HG02798 (cell line): ENCODE measurements at regions not wholly inside any gene's neighbourhood (a gene's known extent, or its start where the extent isn't known, plus 50 kb on each side); places are given as distances from the start of the nearest gene placed in this dataset.

ENCODE experiments used
- ATAC-seq: cut with Tn5 transposase; IDR thresholded peaks from one replicate; pipeline ENCODE4 v1.9.1; 2021; ENCODE audit warnings: mild to moderate bottlenecking; ENCODE audit not compliant: unreplicated experiment, poor library complexity

DNA sequence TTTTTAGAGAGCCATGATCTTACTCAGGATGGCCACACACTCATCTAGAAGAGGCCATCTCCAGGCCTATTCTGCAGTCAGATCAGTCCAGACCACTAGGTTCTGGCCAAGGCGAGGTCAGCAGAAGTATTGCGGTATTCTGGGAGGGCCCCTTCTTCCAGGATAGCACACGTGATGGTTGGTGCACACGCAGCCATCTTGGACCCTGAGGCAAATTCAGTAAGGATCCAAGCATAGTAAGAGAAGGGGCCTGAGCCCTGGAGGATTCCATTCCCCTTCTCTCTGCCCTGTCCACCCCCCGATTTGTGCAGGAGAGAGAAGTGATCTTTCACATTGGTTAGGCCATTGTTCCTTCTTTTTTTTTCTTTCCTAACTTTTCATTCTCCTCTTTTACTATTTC is 957.9 kb downstream of the BRD1 start:
- no peak for ATAC-seq

- ATAC-seq, result no peak
Observed at GRCh38 chr22:48869161-48869560, 958.5 kb downstream of the BRD1 start.

DNA sequence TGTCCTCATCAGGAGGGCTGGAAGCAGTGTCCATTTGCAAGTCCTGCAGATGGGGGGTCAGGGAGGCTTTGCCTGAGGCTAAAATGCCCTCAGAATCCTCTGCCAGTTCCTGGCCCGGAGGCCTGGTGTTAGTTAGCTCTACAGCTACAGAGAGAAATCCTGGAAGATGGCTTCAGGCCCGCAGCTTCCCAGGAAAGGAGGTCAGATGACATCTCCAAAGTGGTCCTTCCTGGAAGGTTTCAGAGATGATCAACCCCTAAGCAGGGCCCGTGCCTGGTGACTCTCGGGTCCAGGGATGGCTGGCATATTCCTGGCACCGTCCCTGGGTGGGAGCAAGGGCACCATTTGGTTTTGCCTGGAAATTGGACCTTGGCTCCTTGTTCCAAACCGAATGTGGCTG is 959.1 kb downstream of the BRD1 start:
- no peak for ATAC-seq

DNA sequence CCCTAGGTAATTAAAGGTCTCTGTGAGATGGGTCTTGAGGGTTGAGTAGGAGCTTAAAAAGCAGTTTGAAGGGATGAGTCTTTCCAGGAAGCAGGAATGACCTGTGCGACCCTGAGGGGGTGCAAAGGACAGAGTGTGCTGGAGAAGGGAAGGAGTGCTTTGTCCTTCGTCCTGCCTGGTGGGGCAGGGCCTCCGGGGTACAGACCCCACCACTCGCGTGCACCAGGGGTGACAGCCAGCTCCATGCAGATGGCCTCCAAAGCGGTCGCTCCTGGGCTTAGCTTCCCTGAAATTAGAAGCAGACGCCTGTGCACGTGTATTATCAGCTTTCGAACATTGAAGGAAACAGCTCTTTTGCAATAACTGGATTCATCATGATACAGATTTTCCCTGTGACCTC is 959.8 kb downstream of the BRD1 start:
- ATAC-seq, result no peak

DNA sequence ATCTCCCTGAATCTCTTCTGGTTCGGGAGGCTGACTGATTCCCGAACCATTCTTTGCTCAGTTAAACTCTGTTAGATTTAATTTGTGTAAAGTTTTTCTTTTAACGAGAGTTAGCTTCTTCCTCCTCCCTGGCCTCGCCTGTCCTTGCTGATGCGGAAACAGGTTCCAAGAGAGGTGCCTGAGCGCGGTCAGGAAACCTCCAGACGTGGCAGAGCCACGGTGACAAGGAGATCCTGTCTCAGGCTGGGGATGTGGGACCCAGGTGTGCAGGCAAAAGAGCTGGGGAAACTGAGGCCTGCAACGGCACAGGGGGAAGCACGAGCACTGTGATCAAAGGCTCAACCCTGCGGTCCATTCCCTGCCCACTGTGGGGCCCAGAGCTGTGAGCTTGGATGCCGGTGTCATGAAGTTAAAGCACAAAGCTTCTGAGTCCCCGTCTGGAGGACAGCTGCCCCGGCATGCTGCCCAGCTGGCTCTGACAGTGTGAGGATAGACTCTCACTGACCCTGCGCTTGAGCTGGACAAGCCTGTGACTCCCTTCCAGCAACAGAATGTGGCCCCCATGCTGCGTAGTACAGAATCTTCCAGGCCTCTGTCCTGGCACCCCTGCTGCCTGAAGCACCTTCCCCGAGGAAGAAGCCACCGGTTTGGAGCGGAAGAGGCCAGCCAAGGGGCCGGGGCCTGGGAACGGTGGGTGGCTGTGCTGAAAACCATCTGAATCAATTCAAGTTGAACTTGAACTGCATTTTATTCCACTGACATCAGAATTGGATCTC is 960.6 kb downstream of the BRD1 start:
- ATAC-seq, result no peak

- ATAC-seq, result no peak
Observed at GRCh38 chr22:48864748-48865147, 962.9 kb downstream of the BRD1 start.

GRCh38 chr22:48863965-48864528 is 963.6 kb downstream of the BRD1 start:
- no peak for ATAC-seq

DNA sequence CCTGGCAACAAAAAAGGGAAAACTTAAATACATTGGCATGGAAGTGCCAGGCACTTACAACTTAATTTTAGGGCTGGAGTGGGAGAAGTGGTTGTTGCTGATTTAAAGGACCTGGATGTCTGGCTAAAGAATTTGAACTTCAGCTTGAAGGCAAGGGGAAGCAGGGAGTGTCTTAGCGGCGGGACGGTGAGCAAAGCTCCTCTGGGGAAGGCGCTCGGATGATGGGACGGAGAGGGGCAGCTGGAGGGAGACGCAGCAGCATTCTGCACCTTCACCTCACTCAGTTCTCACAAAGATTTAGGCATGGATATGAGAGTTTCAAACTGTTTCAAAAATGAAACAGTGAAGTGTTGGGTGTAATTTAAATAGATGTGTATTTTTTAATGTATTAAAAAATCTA is 967.1 kb downstream of the BRD1 start:
- no peak for ATAC-seq

DNA sequence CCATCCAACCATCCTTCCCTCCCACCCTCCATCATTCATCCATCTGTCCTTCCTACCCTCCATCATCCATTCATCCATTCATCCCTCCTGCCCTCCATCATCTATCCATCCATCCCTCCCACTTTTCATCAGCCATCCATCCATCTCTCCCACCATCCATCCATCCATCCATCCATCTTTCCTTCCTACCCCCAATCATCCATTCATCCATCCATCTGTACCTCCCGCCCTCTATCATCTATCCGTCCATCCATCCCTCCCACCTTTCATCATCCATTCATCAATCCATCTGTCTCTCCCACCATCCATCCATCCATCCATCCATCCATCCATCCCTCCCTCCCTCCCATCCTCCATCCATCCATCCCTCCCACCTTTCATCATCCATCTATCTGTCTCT is 968.8 kb downstream of the BRD1 start:
- no peak for ATAC-seq

- no peak for ATAC-seq
Observed at GRCh38 chr22:48858121-48858520, 969.6 kb downstream of the BRD1 start.

GRCh38 chr22:48857202-48857805 is 970.4 kb downstream of the BRD1 start:
- ATAC-seq, result no peak

DNA sequence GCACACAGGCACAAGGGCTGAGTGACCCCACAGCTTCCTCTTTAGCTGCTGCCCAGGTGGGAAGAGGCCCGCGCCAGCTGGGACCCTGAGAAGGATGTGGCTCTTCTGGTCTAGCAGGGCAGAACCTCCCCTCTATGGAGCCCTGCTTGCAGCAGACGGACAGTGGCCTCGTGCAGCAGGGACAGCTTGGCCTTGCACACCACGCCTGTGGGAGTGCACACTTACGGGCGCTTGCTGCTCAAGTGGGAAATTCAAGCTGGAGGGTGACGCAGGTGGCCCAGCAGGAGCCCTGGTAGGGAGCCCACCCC is 971.4 kb downstream of the BRD1 start:
- no peak for ATAC-seq

DNA sequence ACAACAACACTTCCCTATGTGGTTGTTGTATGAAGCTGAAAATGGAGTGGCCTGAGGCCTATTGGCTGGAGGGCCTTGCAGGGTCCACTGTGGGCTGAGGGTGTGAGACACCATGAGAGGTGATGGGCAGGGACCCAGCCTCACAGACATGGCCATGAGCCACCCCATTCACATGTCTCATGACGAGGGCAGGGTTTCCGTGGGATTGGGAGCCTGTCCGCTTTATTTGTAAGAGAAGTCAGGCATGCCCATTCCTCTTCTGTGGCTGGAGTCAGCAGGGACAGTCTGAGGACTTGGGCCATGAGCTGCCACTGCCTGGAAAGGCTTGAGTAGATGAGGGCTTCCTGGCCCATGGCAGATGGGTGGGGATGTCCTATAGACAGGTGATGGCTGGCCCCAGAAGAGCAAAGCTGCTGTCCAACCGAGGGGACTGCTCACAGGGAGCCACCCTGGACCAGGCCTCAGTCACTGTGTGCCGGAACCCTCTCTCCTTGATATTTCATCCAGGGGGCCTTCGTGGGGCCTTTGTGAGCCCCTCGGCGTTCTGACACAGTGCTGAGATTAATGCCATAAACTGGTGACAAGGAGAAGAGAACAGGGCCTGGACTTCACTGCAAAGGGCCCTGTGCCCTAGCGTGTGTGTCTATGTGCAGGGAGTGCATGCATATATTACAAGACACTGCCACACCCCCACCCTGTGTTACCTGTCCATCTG is 971.9 kb downstream of the BRD1 start:
- no peak for ATAC-seq

GRCh38 chr22:48855013-48855412 is 972.7 kb downstream of the BRD1 start:
- no peak for ATAC-seq

DNA sequence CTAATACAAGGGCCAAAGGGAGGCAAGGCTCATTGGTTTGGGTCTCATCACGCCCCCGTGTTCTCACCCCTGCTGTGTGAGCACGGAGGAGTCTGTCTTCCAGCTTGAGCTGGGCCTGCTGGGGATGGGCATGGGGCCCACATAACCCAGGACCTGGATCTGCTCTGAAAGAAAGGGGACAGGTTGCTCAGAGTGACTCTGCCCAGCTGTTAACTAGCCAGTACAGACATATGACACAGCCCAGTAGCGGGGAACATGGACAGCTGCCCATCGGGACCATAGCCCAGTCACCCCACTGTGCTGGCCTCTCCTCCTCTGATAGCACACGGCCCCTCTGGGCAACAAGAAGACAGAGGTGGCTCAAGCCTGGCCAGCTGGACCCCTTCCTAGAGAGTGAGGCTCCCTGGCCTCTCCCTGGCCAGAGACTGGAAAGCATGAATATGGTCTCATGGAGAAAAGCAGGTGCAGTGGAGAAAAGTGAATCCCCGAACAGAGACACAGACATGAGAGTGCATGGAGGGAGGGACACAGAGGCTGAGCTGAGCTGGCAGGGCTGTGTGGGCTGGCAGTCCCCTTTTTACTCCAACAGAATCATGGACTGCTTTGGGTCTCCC is 973.9 kb downstream of the BRD1 start:
- ATAC-seq, result no peak

DNA sequence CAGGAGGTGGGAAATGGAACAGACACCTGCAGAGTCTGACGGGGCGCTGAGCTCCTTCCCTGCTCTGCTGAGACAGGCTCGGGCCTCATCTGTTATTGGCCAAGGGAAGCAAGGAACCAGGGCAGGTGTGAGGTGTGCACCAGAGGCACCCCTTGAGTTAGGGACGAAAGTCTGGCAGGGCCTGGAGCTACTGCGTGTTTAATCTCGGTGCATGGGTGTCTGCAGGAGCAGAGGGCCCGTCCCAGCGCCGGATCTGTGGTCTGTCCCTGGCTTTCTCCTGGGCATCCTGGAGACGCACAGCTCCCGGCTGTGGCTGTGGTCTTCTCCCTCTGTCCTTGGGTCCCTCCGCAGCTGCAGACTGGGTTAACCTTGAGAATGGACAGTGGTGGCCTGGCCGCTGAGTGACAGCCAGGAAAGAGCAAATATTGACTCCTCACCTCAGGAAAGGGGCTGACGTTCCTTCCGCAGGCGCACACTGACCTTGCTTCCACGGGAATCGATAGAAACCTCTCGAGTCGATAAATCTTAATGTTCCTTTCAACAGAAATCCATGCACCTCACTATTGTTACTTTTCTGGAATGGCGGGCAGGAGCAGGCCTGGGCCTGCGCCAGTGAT is 975.6 kb downstream of the BRD1 start:
- ATAC-seq, result no peak

GRCh38 chr22:48850658-48851287 is 976.9 kb downstream of the BRD1 start:
- ATAC-seq, result no peak

DNA sequence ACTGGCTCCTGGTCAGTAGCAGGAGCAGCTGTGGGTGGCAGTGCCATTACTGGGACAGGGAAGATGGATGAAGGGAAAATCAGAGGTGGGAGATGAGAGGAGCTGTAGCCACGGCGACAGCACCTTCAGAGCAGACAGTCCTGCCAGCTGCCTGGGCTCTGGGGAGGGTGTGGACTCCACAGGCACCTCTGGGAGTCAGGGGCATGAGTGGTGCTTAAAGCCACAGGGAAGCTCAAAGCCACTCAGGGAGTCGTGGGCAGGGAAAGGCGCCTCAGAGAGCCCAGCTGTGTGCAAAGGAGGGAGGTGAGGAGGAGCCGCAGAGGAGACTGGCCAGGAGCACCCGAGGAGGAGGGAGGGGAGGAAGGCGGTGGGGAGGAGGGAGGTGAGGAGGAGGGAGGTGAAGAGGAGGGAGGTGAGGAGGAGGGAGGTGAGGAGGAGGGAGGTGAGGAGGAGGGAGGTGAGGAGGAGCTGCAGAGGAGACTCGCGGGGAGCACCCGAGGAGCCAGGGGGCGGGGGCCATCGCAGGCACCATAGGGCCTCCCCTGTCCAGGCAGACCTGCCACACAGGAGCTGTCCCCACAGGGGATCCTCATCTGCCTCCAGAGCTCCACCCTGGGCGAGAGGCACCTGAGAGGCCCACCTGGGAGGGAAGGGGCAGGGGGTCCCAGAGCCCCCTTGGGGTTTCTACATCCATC is 977.6 kb downstream of the BRD1 start:
- ATAC-seq, result no peak

DNA sequence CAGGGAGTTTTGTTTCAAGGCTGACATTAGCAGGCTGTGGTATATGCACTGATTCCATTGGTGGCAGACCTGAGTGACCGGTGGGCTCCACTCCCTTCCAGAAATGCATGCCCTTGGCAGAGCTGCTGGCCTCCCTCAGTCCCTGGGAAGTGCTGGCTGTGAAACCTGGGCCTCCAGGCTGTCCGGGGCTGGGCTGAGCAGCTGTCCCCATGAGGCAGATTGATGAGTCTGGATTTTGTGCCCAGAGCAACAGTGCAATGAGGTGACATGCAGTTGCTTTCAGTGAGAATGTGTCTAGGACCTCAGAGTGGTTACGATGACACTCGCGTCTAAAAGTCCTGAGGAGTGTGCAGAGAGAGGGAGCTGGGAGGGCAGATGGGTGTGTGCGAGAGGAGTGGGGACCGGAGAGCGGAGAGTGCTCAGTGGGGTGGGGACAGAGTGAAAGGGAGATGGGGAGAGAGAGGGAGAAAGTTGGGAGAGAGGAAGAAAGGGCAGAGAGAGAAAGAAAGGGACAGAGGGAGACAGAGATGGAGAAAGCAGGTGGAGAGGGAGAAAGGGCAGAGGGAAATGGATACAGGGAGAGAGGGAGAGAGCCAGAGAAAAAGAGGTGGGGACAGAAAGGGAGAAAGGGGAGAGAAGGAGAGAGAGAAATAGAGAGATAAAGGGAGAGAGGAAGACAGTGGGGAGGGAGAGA is 978.3 kb downstream of the BRD1 start:
- no peak for ATAC-seq
